ENCODE measurements at regions not wholly inside any gene's neighbourhood (a gene's known extent, or its start where the extent isn't known, plus 50 kb on each side); places are given as distances from the start of the nearest gene placed in this dataset.

- ChIA-PET CTCF (no interaction called here), POLR2A (no interaction called here)
- H4K20me1 ChIP-seq (replicated peaks; ENCODE audit: control insufficient read depth, extremely low read depth, insufficient read depth, low read length) = no peaks in the 10 kb centered on the region
- no TSS peak for BruUV-seq (replicated peaks)
- H3K4me3 ChIP-seq (replicated peaks in 1 of 3; ENCODE audit: insufficient read depth in 1 of 3, low read depth in 1 of 3, low read length in 3 of 3) = no peak overlapping the region
- peak overlapping the region; percentile 76 for H2AFZ ChIP-seq (ENCODE audit: low read depth, low read length)
- H3K9me3 ChIP-seq (replicated peaks; ENCODE audit: control insufficient read depth, insufficient read depth, low read length) = no peaks in the 10 kb centered on the region
- H3K79me2 ChIP-seq (ENCODE audit: control insufficient read depth, insufficient read depth, low read length) = no peaks in the 10 kb centered on the region
- DNase-seq (ENCODE audit: low read depth, low spot score) (peak; percentile 88), FAIRE-seq (peak; percentile 83)
- H3K4me1 ChIP-seq (ENCODE audit: control insufficient read depth, extremely low read depth, insufficient read depth, low read length) = peaks cover 20% of the 10 kb centered on the region
- H3K36me3 ChIP-seq (ENCODE audit: control insufficient read depth in 2 of 2, extremely low read depth in 1 of 2, insufficient read depth in 2 of 2, low read length in 2 of 2) = no peaks in the 10 kb centered on the region
- TF ChIP-seq POLR2AphosphoS5 (IDR thresholded peaks at IDR 0.05; ENCODE audit: insufficient read depth, low read depth, low read length) (no peak), GATA2 (IDR thresholded peaks at IDR 0.05; ENCODE audit: insufficient read depth, insufficient read length, low read depth, low read length) (peak; percentile 67), JUN (IDR thresholded peaks at IDR 0.05; ENCODE audit: borderline replicate concordance, insufficient read depth, insufficient read length, low read depth) (peak; percentile 21)
- no peaks in the 10 kb centered on the region for H3K27me3 ChIP-seq (ENCODE audit: control insufficient read depth in 2 of 2, insufficient read depth in 2 of 2, low read length in 2 of 2)
- intact Hi-C loops (cut with micrococcal nuclease) = loop anchor here (1.0 to 2.0 kb wide), 3 partner anchors 25 to 477 kb away; no protein-coding TSS in a partner anchor
- no peaks in the 10 kb centered on the region for H3K9me1 ChIP-seq (replicated peaks; ENCODE audit: control insufficient read depth, extremely low read depth, insufficient read depth, low read length)
- dilution Hi-C loops (cut with MboI; ENCODE audit: extremely low pct_ligation_motif_present, low sequenced_read_pairs) = no loop called here
- peak overlapping the region; percentile 33 for H3K27ac ChIP-seq (ENCODE audit: insufficient read depth, low read depth, low read length)
- no peak overlapping the region for H3K9ac ChIP-seq (replicated peaks; ENCODE audit: extremely low read depth, insufficient read depth, low read length)
- no peak overlapping the region for H3K4me2 ChIP-seq (ENCODE audit: insufficient read depth, low read length)
Observed at GRCh38 chr5:74166064-74166463, 474.5 kb downstream of the ENC1 start.

- POLR2A ChIA-PET = no interaction called here
- H2AFZ ChIP-seq (ENCODE audit: low read depth, low read length) = no peak overlapping the region
- dilution Hi-C loops (cut with MboI; ENCODE audit: extremely low pct_ligation_motif_present, low sequenced_read_pairs) (no loop called here), intact Hi-C loops (cut with micrococcal nuclease) (no loop called here)
- H3K9ac ChIP-seq (replicated peaks; ENCODE audit: extremely low read depth, insufficient read depth, low read length) = no peak overlapping the region
- no peak overlapping the region for H3K4me2 ChIP-seq (ENCODE audit: insufficient read depth, low read length)
- H4K20me1 ChIP-seq (replicated peaks; ENCODE audit: control insufficient read depth, extremely low read depth, insufficient read depth, low read length) = no peaks in the 10 kb centered on the region
- H3K9me1 ChIP-seq (replicated peaks; ENCODE audit: control insufficient read depth, extremely low read depth, insufficient read depth, low read length) = no peaks in the 10 kb centered on the region
- no peaks in the 10 kb centered on the region for H3K79me2 ChIP-seq (ENCODE audit: control insufficient read depth, insufficient read depth, low read length)
- no peak overlapping the region for H3K4me3 ChIP-seq (replicated peaks in 1 of 3; ENCODE audit: insufficient read depth in 1 of 3, low read depth in 1 of 3, low read length in 3 of 3)
- H3K36me3 ChIP-seq (ENCODE audit: control insufficient read depth in 2 of 2, extremely low read depth in 1 of 2, insufficient read depth in 2 of 2, low read length in 2 of 2) = no peaks in the 10 kb centered on the region
- DNase-seq (ENCODE audit: low read depth, low spot score) = no peak
- CTCF ChIA-PET = interaction anchor here (1.5 kb wide), 1 partner anchor 10 kb away, joined by 3 read pairs; no protein-coding TSS in a partner anchor
- TF ChIP-seq GATA2 (IDR thresholded peaks at IDR 0.05; ENCODE audit: insufficient read depth, insufficient read length, low read depth, low read length) = no peak
- TF ChIP-seq MAX (IDR thresholded peaks at IDR 0.05; ENCODE audit: insufficient read depth, insufficient read length) = no peak
- no peak for TF ChIP-seq JUN (IDR thresholded peaks at IDR 0.05; ENCODE audit: borderline replicate concordance, insufficient read depth, insufficient read length, low read depth)
- no peak for TF ChIP-seq POLR2AphosphoS5 (IDR thresholded peaks at IDR 0.05; ENCODE audit: insufficient read depth, low read depth, low read length)
- TF ChIP-seq FOS (IDR thresholded peaks at IDR 0.05; ENCODE audit: borderline replicate concordance, insufficient read depth, low read length) = no peak
- no peak for TF ChIP-seq CTCF (IDR thresholded peaks at IDR 0.05; ENCODE audit: extremely low read depth in 1 of 2, insufficient read depth in 1 of 2, low read depth in 1 of 2, low read length in 2 of 2)
- no peak for TF ChIP-seq MYC (IDR thresholded peaks at IDR 0.05; ENCODE audit: low read depth, low read length)
- no peak for TF ChIP-seq EZH2 (IDR thresholded peaks at IDR 0.05; ENCODE audit: borderline replicate concordance, low read depth, low read length, severe bottlenecking)
- TF ChIP-seq POLR2A (IDR thresholded peaks at IDR 0.05; ENCODE audit: low read depth, low read length) = no peak
- H3K27ac ChIP-seq (ENCODE audit: insufficient read depth, low read depth, low read length) = no peak overlapping the region
- H3K27me3 ChIP-seq (ENCODE audit: control insufficient read depth in 2 of 2, insufficient read depth in 2 of 2, low read length in 2 of 2) = no peaks in the 10 kb centered on the region
- no TSS peak for BruUV-seq (replicated peaks)
- no peak for FAIRE-seq
- H3K9me3 ChIP-seq (replicated peaks; ENCODE audit: control insufficient read depth, insufficient read depth, low read length) = no peaks in the 10 kb centered on the region
- peaks cover 20% of the 10 kb centered on the region for H3K4me1 ChIP-seq (ENCODE audit: control insufficient read depth, extremely low read depth, insufficient read depth, low read length)
Observed at GRCh38 chr5:74164725-74165235, 475.7 kb downstream of the ENC1 start.

Data from endothelial cell of umbilical vein (primary cell).